Chondrocyte (in vitro differentiated cells): ENCODE measurements at regions not wholly inside any gene's neighbourhood (a gene's known extent, or its start where the extent isn't known, plus 50 kb on each side); places are given as distances from the start of the nearest gene placed in this dataset.

ENCODE experiments used
- DNase-seq: peaks from one replicate; pipeline ENCODE4 v3.0.0; 2021; ENCODE audit warnings: mixed read lengths, low spot score
- H3K27ac Mint-ChIP-seq: one replicate; pipeline ENCODE4 v1.8.0; 2021; ENCODE audit warnings: mild to moderate bottlenecking, moderate library complexity, mixed read lengths; ENCODE audit not compliant: unreplicated experiment
- H3K27me3 Mint-ChIP-seq: 2 replicates; pipeline ENCODE4 v1.8.0; 2021; ENCODE audit warnings: low read depth, mixed read lengths
- H3K36me3 Mint-ChIP-seq: 2 replicates; pipeline ENCODE4 v1.8.0; 2021; ENCODE audit warnings: low read depth, mixed read lengths
- H3K4me1 Mint-ChIP-seq: 2 replicates; pipeline ENCODE4 v1.8.0; 2021; ENCODE audit warnings: low read depth, mild to moderate bottlenecking, mixed read lengths
- H3K4me3 Mint-ChIP-seq: one replicate; pipeline ENCODE4 v1.8.0; 2021; ENCODE audit warnings: mild to moderate bottlenecking, moderate library complexity, mixed read lengths; ENCODE audit not compliant: unreplicated experiment
- H3K9me3 Mint-ChIP-seq: 2 replicates; pipeline ENCODE4 v1.8.0; 2021; ENCODE audit warnings: low read depth, mixed read lengths
- CTCF ChIP-seq: fragments of 200-600 bp; sonication (generic); IDR thresholded peaks from 2 replicates; pipeline ENCODE4 v1.5.0; 2021; ENCODE audit warnings: antibody characterized with exemption, mild to moderate bottlenecking, moderate library complexity

- H3K27ac Mint-ChIP-seq: no peak overlapping the region
- no peaks in the 10 kb centered on the region for H3K4me1 Mint-ChIP-seq
- H3K27me3 Mint-ChIP-seq: peaks cover 9% of the 10 kb centered on the region
- no peak for TF ChIP-seq CTCF
- no peak for DNase-seq
- H3K36me3 Mint-ChIP-seq: no peaks in the 10 kb centered on the region
- no peaks in the 10 kb centered on the region for H3K9me3 Mint-ChIP-seq
- H3K4me3 Mint-ChIP-seq: no peak overlapping the region
Observed at GRCh38 chr9:108078811-108079210, 589.2 kb upstream of the KLF4 start.

GRCh38 chr9:108078375-108078774 is 588.8 kb upstream of the KLF4 start:
- Mint-ChIP-seq H3K9me3 (no peaks in the 10 kb centered on the region), H3K4me3 (no peak overlapping the region), H3K27me3 (peaks cover 12% of the 10 kb centered on the region), H3K4me1 (no peaks in the 10 kb centered on the region), H3K36me3 (no peaks in the 10 kb centered on the region), H3K27ac (no peak overlapping the region)
- TF ChIP-seq CTCF: no peak
- DNase-seq: no peak

GRCh38 chr9:108077556-108077955 is 588.0 kb upstream of the KLF4 start:
- TF ChIP-seq CTCF: no peak
- no peaks in the 10 kb centered on the region for H3K9me3 Mint-ChIP-seq
- no peak overlapping the region for H3K4me3 Mint-ChIP-seq
- H3K27me3 Mint-ChIP-seq: peaks cover 12% of the 10 kb centered on the region
- no peaks in the 10 kb centered on the region for H3K4me1 Mint-ChIP-seq
- no peak for DNase-seq
- no peak overlapping the region for H3K27ac Mint-ChIP-seq
- no peaks in the 10 kb centered on the region for H3K36me3 Mint-ChIP-seq

GRCh38 chr9:108074900-108075299 is 585.3 kb upstream of the KLF4 start:
- Mint-ChIP-seq H3K9me3 (no peaks in the 10 kb centered on the region), H3K36me3 (no peaks in the 10 kb centered on the region), H3K27ac (no peak overlapping the region), H3K4me1 (no peaks in the 10 kb centered on the region), H3K4me3 (no peak overlapping the region), H3K27me3 (peaks cover 7% of the 10 kb centered on the region)
- no peak for DNase-seq
- TF ChIP-seq CTCF: no peak

GRCh38 chr9:108073823-108074222 is 584.3 kb upstream of the KLF4 start:
- Mint-ChIP-seq H3K4me1 (no peaks in the 10 kb centered on the region), H3K27ac (no peak overlapping the region), H3K36me3 (no peaks in the 10 kb centered on the region), H3K27me3 (peaks cover 7% of the 10 kb centered on the region), H3K4me3 (no peak overlapping the region), H3K9me3 (no peaks in the 10 kb centered on the region)
- no peak for TF ChIP-seq CTCF
- no peak for DNase-seq
